ENCODE measurements at regions not wholly inside any gene's neighbourhood (a gene's known extent, or its start where the extent isn't known, plus 50 kb on each side); places are given as distances from the start of the nearest gene placed in this dataset.
"Not testable (repeated sequence)": the region's sequence is repeated elsewhere in the genome, so short reads cannot be mapped to it uniquely, and the experiment has no call there.

DNA sequence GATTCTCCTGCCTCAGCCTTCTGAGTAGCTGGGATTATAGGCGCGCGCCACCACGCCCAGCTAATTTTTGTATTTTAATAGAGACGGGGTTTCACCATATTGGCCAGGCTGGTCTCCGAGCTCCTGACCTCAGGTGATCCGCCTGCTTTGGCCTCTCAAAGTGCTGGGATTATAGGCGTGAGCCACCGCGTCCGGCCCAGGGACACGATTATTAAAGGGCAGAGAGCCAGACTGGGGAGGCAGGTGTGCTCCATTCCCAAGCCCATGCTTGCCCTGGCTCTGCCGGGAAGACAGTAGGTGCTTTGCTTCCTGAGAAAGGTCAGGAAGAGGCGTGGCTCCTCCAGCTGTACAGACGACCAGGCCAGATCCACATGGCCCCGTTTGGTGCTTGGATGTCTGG is 86.3 kb upstream of the SYT13 start:
- not testable (repeated sequence) for TF ChIP-seq POLR2A (IDR thresholded peaks at IDR 0.05)
- TF ChIP-seq, protein P1, sequence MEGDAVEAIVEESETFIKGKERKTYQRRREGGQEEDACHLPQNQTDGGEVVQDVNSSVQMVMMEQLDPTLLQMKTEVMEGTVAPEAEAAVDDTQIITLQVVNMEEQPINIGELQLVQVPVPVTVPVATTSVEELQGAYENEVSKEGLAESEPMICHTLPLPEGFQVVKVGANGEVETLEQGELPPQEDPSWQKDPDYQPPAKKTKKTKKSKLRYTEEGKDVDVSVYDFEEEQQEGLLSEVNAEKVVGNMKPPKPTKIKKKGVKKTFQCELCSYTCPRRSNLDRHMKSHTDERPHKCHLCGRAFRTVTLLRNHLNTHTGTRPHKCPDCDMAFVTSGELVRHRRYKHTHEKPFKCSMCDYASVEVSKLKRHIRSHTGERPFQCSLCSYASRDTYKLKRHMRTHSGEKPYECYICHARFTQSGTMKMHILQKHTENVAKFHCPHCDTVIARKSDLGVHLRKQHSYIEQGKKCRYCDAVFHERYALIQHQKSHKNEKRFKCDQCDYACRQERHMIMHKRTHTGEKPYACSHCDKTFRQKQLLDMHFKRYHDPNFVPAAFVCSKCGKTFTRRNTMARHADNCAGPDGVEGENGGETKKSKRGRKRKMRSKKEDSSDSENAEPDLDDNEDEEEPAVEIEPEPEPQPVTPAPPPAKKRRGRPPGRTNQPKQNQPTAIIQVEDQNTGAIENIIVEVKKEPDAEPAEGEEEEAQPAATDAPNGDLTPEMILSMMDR (IDR thresholded peaks at IDR 0.05) = not testable (repeated sequence)
